GM12892 (cell line): ENCODE measurements at regions not wholly inside any gene's neighbourhood (a gene's known extent, or its start where the extent isn't known, plus 50 kb on each side); places are given as distances from the start of the nearest gene placed in this dataset.

Experiments
- POLR2A ChIP-seq: IDR thresholded peaks from 2 replicates; pipeline ENCODE4 v1.6.1; 2011; ENCODE audit warnings: low read depth, low read length, control low read depth
- POLR2AphosphoS5 ChIP-seq: IDR thresholded peaks from 2 replicates; pipeline ENCODE4 v1.6.1; 2011; ENCODE audit warnings: low read depth, low read length, control low read depth
- TAF1 ChIP-seq: IDR thresholded peaks from 2 replicates; pipeline ENCODE4 v1.6.1; 2011; ENCODE audit warnings: low read depth, mild to moderate bottlenecking, control low read depth, low read length, borderline replicate concordance

- TF ChIP-seq TAF1 (no peak), POLR2AphosphoS5 (no peak), POLR2A (no peak)
Observed at GRCh38 chr11:116501728-116502127, 271.1 kb downstream of the BUD13 start.
